GM12891 (cell line): ENCODE measurements at regions not wholly inside any gene's neighbourhood (a gene's known extent, or its start where the extent isn't known, plus 50 kb on each side); places are given as distances from the start of the nearest gene placed in this dataset.

ENCODE experiments used
- PAX5 ChIP-seq: IDR thresholded peaks from 2 replicates; pipeline ENCODE4 v1.6.1; 2011; ENCODE audit warnings: low read length, moderate library complexity, mild to moderate bottlenecking; ENCODE audit not compliant: insufficient read depth, severe bottlenecking
- POLR2A ChIP-seq: IDR thresholded peaks from 2 replicates; pipeline ENCODE4 v1.6.1; 2011; ENCODE audit warnings: low read depth, low read length, control low read depth
- POLR2AphosphoS5 ChIP-seq: IDR thresholded peaks from 2 replicates; pipeline ENCODE4 v1.6.1; 2011; ENCODE audit warnings: low read depth, low read length, control low read depth
- POU2F2 ChIP-seq: IDR thresholded peaks from 2 replicates; pipeline ENCODE4 v1.6.1; 2011; ENCODE audit warnings: low read depth, mild to moderate bottlenecking, control low read depth, low read length, moderate library complexity
- SPI1 ChIP-seq: IDR thresholded peaks from 2 replicates; pipeline ENCODE4 v1.6.1; 2011; ENCODE audit warnings: low read depth, low read length, control low read depth
- TAF1 ChIP-seq: IDR thresholded peaks from 2 replicates; pipeline ENCODE4 v1.6.1; 2011; ENCODE audit warnings: low read depth, low read length, control low read depth

- TF ChIP-seq POLR2AphosphoS5 (no peak), POLR2A (no peak), TAF1 (no peak), PAX5 (no peak), SPI1 (no peak), POU2F2 (no peak)
Observed at GRCh38 chr4:26144526-26145155, 176.2 kb upstream of the RBPJ start.
